Colon (tissue), 2 donors: ENCODE measurements at regions not wholly inside any gene's neighbourhood (a gene's known extent, or its start where the extent isn't known, plus 50 kb on each side); places are given as distances from the start of the nearest gene placed in this dataset.
"Not testable (repeated sequence)": the region's sequence is repeated elsewhere in the genome, so short reads cannot be mapped to it uniquely, and the experiment has no call there.

Experiments used
- FAIRE-seq: peaks from 2 replicates; lab custom pipeline; 2012; peaks lifted over from hg19 to GRCh38; lab: Jason Lieb, UNC
- donor health status: control.
- donor health status: control.

GRCh38 chr14:84927096-84927827 lies 602.7 kb upstream of the FLRT2 start:
- no peak for FAIRE-seq

GRCh38 chr14:84929086-84929485 lies 600.9 kb upstream of the FLRT2 start:
- no peak for FAIRE-seq

GRCh38 chr14:84929834-84930233 lies 600.1 kb upstream of the FLRT2 start:
- FAIRE-seq, result no peak

GRCh38 chr14:84937016-84937415 lies 592.9 kb upstream of the FLRT2 start:
- no peak for FAIRE-seq

GRCh38 chr14:84937449-84937848 lies 592.5 kb upstream of the FLRT2 start:
- FAIRE-seq, result no peak

- not testable (repeated sequence) for FAIRE-seq
Measured at GRCh38 chr14:84944901-84945300, 585.0 kb upstream of the FLRT2 start.

- no peak for FAIRE-seq
Measured at GRCh38 chr14:84959851-84960520, 570.0 kb upstream of the FLRT2 start.

- FAIRE-seq, result no peak
Measured at GRCh38 chr14:84961637-84962036, 568.3 kb upstream of the FLRT2 start.

- FAIRE-seq, result no peak
Measured at GRCh38 chr14:84963518-84963917, 566.4 kb upstream of the FLRT2 start.

- FAIRE-seq, result no peak
Measured at GRCh38 chr14:84965279-84965678, 564.7 kb upstream of the FLRT2 start.

- no peak for FAIRE-seq
Measured at GRCh38 chr14:84969501-84969900, 560.4 kb upstream of the FLRT2 start.

GRCh38 chr14:84975241-84975902 lies 554.6 kb upstream of the FLRT2 start:
- no peak for FAIRE-seq

- no peak for FAIRE-seq
Measured at GRCh38 chr14:84976805-84977204, 553.1 kb upstream of the FLRT2 start.

- FAIRE-seq, result no peak
Measured at GRCh38 chr14:84987042-84987441, 542.9 kb upstream of the FLRT2 start.

- FAIRE-seq, result no peak
Measured at GRCh38 chr14:84988357-84988756, 541.6 kb upstream of the FLRT2 start.

- no peak for FAIRE-seq
Measured at GRCh38 chr14:84991021-84991420, 538.9 kb upstream of the FLRT2 start.

- no peak for FAIRE-seq
Measured at GRCh38 chr14:84998216-84998615, 531.7 kb upstream of the FLRT2 start.

GRCh38 chr14:85002846-85003245 lies 527.1 kb upstream of the FLRT2 start:
- FAIRE-seq, result no peak

- FAIRE-seq, result no peak
Measured at GRCh38 chr14:85003805-85004204, 526.1 kb upstream of the FLRT2 start.

- FAIRE-seq, result no peak
Measured at GRCh38 chr14:85009506-85009905, 520.4 kb upstream of the FLRT2 start.

GRCh38 chr14:85010186-85010585 lies 519.8 kb upstream of the FLRT2 start:
- FAIRE-seq, result no peak

GRCh38 chr14:85016496-85016895 lies 513.4 kb upstream of the FLRT2 start:
- no peak for FAIRE-seq

- not testable (repeated sequence) for FAIRE-seq
Measured at GRCh38 chr14:85023866-85024265, 506.1 kb upstream of the FLRT2 start.
